ENCODE measurements at regions not wholly inside any gene's neighbourhood (a gene's known extent, or its start where the extent isn't known, plus 50 kb on each side); places are given as distances from the start of the nearest gene placed in this dataset.

DNA sequence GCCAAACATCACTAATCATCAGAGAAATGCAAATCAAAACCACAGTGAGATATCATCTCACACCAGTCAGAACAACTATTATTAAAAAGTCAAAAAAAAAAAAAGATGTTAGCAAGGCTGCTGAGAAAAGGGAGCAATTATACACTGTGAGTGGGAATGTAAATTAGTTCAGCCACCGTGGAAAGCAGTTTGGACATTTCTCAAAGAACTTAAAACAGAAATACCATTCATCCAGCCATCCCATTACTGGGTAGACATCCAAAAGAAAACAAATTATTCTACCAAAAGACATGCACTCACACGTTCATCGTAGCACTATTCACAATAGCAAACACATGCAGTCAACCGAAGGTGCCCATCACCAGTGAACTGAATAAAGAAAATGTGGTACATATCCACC, 213.9 kb downstream of the TTLL2 start:
- H3K4me3 ChIP-seq (ENCODE audit: low read depth, poor library complexity, severe bottlenecking) = no peak overlapping the region
- TF ChIP-seq, protein P1, sequence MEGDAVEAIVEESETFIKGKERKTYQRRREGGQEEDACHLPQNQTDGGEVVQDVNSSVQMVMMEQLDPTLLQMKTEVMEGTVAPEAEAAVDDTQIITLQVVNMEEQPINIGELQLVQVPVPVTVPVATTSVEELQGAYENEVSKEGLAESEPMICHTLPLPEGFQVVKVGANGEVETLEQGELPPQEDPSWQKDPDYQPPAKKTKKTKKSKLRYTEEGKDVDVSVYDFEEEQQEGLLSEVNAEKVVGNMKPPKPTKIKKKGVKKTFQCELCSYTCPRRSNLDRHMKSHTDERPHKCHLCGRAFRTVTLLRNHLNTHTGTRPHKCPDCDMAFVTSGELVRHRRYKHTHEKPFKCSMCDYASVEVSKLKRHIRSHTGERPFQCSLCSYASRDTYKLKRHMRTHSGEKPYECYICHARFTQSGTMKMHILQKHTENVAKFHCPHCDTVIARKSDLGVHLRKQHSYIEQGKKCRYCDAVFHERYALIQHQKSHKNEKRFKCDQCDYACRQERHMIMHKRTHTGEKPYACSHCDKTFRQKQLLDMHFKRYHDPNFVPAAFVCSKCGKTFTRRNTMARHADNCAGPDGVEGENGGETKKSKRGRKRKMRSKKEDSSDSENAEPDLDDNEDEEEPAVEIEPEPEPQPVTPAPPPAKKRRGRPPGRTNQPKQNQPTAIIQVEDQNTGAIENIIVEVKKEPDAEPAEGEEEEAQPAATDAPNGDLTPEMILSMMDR (IDR thresholded peaks at IDR 0.05) = no peak
- TF ChIP-seq POLR2A (IDR thresholded peaks at IDR 0.05) = no peak
- no peak for DNase-seq (ENCODE audit: low spot score in 2 of 2)
- 27 to 35% methylated on average over 4 of the region's 4 CpGs for WGBS, 2 donors
- intact Hi-C loops (cut with DNase I; ENCODE audit: low total_unique reads) = no loop called here

GRCh38 chr6:167540796-167541195, 215.9 kb downstream of the TTLL2 start:
- WGBS, 2 donors = 82 to 94% methylated on average over 7 of the region's 7 CpGs
- DNase-seq (ENCODE audit: low spot score in 2 of 2) = no peak
- H3K4me3 ChIP-seq (ENCODE audit: low read depth, poor library complexity, severe bottlenecking) = no peak overlapping the region
- TF ChIP-seq, protein P1 (IDR thresholded peaks at IDR 0.05) = no peak
- TF ChIP-seq POLR2A (IDR thresholded peaks at IDR 0.05) = no peak
- intact Hi-C loops (cut with DNase I; ENCODE audit: low total_unique reads) = no loop called here

DNA sequence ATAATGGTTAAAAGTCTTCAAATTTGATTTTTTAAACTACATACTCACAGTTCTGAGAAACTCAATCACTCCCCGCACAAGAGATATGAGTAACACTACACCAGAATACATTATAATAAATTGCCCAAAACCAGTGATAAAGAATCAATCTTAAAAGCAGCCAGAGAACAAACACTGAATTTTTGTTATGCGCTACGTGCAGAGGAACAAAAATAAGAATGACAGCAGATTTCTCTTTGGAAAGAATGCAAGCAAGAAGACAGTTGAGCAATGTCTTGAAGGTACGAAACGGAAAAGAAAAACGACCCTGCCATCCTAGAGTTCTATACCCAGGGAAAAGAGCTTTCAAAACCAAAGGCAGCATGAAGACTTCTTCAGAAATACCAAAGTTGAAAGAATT, 216.7 kb downstream of the TTLL2 start:
- H3K4me3 ChIP-seq (ENCODE audit: low read depth, poor library complexity, severe bottlenecking) = no peak overlapping the region
- TF ChIP-seq, protein P1 (IDR thresholded peaks at IDR 0.05) = no peak
- no peak for TF ChIP-seq POLR2A (IDR thresholded peaks at IDR 0.05)
- 93% methylated on average over 6 of the region's 6 CpGs for WGBS, 2 donors
- DNase-seq (ENCODE audit: low spot score in 2 of 2) = no peak
- intact Hi-C loops (cut with DNase I; ENCODE audit: low total_unique reads) = no loop called here

DNA sequence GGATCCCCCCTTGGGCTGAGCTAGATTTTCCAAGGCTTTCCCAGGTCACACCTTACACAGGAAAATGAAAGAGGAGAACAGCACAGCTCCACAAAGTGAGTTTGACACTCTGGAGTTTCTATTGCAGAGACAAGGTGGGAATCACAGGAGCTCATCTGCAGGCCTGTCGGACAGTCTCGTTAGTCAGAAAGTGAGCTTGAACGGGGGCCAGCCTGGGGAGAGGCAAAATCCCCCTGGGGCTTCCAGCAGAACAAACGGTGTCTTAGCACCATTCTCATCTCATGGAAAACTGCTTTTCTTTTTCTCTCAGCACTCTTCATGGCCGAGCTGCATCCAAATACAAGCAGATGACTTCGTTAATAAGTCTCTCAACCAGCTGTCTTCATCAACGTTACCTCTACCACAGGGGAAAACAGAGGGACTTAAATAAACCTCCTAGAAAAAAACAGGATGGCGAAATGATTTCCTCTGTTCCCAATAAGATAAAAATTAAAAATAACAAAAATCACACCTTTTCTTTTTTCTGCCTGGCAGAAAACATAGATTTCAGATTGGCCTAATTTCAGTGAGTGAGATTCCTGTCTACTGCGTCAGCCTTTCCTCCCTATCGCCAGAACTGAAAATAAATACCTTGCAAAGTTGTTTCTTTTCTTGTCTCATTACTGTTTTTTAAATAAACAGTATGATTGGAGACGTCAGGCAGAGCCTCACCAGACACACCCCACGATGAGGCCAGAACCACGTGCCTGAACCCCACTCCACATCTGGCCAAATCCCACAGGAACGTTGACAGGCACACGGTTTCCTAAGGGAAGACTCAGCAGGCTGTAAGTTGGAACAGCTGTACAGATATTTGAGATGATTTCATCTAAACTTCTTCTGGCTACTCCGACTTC, 219.0 kb downstream of the TTLL2 start:
- TF ChIP-seq, protein P1 (IDR thresholded peaks at IDR 0.05) = no peak
- peak in 1 of 2 donors; percentile 67 for DNase-seq (ENCODE audit: low spot score in 2 of 2)
- WGBS, 2 donors = 40 to 44% methylated on average over 16 of the region's 16 CpGs
- no peak overlapping the region for H3K4me3 ChIP-seq (ENCODE audit: low read depth, poor library complexity, severe bottlenecking)
- intact Hi-C loops (cut with DNase I; ENCODE audit: low total_unique reads) = no loop called here

DNA sequence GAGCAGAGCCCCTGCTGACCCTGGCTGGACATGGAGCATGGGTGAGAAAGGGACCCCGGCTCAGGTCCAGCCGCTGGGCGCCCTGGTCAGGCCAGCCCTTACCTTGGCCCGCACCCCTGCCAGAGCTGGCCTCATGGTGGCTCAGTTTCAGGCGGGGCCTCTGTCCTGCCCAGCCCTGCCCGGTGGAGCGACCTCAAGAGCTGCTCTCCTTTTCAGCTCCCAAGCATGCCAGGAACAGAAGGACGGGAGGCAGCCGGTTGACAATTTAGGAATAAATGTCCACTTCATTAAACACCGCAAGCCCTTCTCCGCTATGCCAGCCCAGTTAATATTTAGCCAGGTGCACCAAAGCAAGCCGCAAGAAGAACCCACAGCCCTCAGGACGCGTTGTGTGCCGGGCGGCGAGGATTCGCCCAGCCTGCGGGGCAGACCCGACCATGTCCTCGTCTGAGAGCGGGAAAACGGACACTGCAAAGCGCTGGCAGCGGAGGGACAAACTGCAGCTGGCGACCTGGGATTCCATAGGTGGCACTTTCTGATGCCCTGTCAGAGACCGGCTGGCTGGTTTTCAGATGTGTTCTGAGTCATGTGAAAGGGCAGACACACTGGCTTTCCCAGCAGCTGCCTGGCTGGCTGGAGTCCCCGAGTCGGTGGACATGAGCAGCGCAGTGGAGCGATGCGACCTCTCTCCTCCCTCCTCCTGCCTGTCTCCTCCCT, 221.9 kb downstream of the TTLL2 start:
- intact Hi-C loops (cut with DNase I; ENCODE audit: low total_unique reads) = no loop called here
- DNase-seq (ENCODE audit: low spot score in 2 of 2) = no peak
- no peak overlapping the region for H3K4me3 ChIP-seq (ENCODE audit: low read depth, poor library complexity, severe bottlenecking)
- WGBS, 2 donors = 93 to 94% methylated on average over 32 of the region's 32 CpGs
- no peak for TF ChIP-seq POLR2A (IDR thresholded peaks at IDR 0.05)
- TF ChIP-seq, protein P1 (IDR thresholded peaks at IDR 0.05) = no peak

Data from lower leg skin (tissue), 4 donors.